ENCODE measurements at regions not wholly inside any gene's neighbourhood (a gene's known extent, or its start where the extent isn't known, plus 50 kb on each side); places are given as distances from the start of the nearest gene placed in this dataset.

DNA sequence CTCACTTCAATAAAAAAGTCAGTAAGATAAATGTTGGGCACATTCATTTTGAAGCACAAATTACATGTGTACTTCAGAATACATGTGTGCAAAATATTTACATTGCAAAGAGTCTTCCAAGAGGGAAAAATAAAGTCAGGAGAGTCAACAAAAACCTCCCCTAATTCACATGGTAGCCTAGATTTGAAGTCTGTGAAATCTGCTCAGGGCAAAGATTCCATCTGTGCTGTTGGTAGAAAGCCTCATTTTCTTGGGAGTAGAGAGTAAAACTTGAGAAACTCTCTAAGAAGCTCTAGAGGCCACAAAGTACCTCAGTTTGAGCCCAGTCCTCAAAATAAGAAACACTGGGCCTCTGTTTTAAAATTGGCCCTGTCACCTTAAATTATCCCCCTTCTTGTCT, 303.4 kb downstream of the RAB28 start:
- DNase-seq = no peak

GRCh38 chr4:13178621-13179020, 305.5 kb downstream of the RAB28 start:
- DNase-seq = no peak

- no peak for DNase-seq
Observed at GRCh38 chr4:13176741-13177142, 307.4 kb downstream of the RAB28 start.

- DNase-seq = no peak
Observed at GRCh38 chr4:13174926-13175325, 309.2 kb downstream of the RAB28 start.

DNA sequence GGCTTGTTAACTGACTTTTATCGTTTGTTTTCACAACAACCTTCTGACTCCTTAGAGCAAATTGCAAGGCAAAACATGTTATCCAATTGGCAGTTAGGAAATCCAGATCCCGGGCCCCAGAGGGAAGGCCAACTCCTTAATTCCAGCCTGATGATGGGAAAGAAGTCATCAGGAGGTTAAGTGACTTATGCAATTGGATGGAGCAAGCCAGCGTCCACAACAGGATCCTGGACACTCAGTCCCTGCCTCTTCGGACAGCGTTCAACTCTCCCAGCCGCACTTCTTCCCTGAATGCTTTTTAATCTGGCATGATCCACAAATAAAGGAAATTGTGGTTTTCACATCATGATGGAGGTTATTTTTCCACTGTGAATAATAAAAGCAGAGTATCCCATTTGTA, 310.1 kb downstream of the RAB28 start:
- DNase-seq = no peak

DNA sequence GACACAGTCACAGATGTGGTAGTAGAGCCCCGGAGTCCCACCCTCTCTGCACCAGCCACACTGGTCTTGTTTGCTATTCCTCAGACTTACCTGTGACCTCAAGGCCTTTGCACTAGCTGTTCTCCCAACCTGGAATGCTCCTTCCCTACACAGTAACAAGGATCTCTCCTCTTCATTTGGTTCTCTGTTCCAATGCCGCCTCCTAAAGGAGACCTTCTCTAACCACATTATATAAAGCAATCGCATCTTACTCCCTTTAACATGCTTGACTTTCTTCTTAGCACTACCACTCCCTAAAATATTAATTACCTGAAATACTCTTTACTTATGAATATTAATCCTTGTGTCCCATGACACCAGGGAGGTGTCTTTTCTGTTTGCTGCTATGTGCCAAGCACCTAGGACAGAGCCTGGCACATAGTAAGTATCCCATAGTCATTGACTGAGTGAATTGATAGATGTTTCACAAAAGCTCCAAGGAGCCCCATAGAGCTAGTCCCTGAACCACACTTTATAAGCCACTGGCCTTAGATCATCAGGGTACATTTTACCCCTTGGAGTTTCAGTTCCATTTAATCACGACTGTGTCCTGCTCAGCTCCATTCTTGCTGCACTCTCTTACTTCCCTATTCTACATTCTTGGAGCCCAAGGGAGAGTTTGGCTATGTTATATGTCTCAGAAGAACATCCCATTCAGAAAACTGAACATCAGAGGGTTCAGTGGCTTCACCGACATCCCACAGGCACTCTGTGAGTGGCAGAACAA, 312.7 kb downstream of the RAB28 start:
- DNase-seq = no peak

GRCh38 chr4:13169731-13170525, 314.2 kb downstream of the RAB28 start:
- DNase-seq = no peak

GRCh38 chr4:13168326-13168725, 315.8 kb downstream of the RAB28 start:
- DNase-seq = no peak

GRCh38 chr4:13166214-13166613, 317.9 kb downstream of the RAB28 start:
- no peak for DNase-seq

DNA sequence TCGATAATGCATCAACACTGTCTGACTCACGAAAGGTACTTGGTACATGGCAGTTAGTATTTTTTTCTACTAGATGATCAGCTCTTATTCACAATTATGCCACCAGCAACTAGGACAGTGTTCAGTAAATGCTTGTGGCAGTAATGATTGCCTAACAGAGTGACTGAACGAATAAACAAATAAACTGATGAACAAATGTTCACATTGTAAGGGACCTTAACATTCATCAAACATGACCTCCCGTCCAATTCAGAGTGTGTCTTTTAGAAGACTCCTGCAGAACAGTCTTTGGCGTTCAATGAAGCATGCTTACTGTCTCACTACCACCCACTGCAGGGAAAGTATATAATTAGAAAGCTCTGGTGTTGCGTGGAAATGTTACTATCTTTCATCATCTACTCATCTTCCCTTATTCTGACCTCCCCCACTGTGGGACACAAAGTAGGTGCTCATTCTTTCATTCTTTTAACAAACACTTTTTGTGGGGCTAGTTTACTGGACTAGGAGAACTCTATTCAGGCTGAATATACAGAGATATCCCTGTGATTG, 319.3 kb downstream of the RAB28 start:
- no peak for DNase-seq

DNA sequence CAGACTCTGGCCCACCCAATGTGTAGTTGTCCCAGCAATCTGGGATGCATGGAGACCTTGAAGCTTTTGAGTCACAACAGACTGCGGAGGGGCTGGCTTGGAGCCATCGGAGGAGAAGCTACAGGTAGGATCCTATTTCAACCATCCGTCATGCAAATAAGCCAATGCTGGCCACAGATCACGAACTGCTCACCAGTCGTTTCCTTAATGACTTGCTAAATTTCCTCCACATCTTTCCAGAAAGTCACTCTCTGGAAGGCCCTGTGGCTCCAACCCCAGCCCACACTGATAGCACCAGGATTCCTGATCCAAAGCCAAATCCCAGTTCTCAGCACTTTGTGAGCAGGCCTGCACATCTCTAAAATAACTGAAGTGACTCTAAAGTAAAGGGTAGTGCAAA, 321.3 kb downstream of the RAB28 start:
- no peak for DNase-seq

GRCh38 chr4:13160920-13161319, 323.2 kb downstream of the RAB28 start:
- DNase-seq = no peak

GRCh38 chr4:13159041-13159620, 325.0 kb downstream of the RAB28 start:
- no peak for DNase-seq

DNA sequence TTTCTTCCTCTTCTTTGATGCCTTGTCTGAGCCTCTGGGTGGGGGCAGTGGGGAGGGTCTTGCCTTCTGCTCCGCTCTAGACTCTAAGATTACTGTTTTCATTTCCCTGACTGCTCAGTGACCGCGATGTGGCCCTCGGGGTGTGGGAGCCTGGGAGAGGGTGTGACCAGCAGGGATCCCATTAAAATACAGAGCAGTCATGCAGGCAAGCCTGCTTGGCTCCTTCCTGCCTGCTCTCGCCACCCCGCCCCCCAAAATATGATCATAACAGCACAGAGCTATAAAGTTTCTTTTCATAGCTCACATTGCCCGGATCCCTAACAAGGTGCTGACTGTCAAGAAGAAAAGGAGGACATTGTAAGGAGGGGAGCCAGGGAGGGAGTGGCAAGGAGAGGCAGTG, 332.9 kb downstream of the RAB28 start:
- no peak for DNase-seq

DNA sequence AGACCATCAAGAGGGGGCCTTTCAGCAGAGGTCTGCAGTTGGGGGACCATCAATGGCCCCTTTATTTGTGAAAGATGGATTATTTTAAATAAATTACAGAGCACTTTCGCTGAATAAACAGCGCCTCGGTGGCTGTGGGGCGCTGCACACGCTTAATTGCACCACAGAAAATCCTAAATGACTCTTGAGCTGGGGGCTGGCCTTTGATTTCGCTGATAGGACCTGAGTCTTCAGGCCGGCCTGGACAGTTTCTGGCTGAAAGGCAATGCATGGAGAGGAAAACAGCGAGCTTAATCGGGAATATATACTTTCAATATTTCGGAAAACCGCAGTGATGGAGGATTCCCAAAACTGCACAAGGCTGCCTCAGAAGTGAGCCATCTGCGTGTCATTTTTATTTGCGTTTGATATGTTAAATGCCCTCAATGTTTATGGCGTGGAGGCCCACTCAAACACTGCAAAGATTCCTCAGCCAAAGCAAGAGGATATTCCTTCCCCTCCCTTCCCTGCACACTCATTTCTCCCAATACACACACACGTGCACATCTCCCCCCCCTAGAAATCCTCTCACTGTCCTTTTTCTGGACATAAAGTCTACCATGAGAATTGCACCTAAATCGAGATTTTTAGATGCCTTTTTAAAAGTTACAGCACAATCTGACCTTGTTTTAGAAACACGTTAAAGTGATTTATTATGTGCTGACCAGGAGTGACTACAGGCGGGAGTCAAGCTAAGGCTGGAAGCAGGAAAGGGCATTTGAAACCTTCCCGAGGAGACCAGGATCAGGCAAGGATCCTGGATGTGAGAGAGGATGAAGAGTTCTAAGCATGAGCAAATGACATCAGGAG, 340.7 kb downstream of the RAB28 start:
- no peak for DNase-seq

- no peak for DNase-seq
Observed at GRCh38 chr4:13142726-13143125, 341.4 kb downstream of the RAB28 start.

- DNase-seq = no peak
Observed at GRCh38 chr4:13142191-13142590, 341.9 kb downstream of the RAB28 start.

GRCh38 chr4:13137390-13137789, 346.8 kb downstream of the RAB28 start:
- DNase-seq = no peak

DNA sequence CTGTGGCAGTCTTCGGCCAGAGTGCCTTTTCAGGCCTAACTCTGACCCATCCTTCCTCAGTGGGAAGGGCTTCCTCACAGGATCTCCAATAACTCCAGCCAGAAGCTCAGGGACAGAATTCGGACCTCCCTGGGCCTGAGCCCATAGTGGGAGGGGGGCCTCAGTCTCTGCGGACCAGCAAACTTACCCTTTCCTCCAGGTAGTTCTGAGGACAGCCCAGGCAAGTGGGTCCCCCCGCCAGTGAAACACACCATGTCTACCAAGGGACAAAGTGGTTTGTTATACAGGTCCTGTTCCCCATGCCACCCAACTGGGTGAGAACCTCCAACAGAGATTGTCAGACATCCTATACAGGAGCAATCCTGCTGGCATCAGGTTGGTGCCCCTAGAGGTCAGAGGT, 350.4 kb downstream of the RAB28 start:
- DNase-seq = no peak

DNA sequence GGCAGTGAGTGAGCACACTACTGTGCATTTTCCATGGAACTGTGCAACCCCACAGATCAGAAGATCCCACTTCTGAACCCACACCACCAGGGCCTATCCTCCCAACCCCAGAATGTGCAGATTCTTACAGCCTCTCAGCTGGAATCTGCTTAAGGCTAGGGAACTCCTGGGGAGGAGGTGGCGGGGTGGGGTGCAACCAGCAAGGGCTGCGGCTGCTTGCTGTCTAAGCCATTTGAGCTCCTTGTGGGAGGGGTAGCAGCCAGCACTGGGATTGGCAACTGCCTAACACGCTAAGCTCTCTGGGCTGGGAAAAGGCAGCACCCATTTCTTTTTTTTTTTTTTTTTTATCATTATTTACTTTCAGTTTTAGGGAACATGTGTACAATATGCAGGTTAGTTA, 353.3 kb downstream of the RAB28 start:
- no peak for DNase-seq

DNA sequence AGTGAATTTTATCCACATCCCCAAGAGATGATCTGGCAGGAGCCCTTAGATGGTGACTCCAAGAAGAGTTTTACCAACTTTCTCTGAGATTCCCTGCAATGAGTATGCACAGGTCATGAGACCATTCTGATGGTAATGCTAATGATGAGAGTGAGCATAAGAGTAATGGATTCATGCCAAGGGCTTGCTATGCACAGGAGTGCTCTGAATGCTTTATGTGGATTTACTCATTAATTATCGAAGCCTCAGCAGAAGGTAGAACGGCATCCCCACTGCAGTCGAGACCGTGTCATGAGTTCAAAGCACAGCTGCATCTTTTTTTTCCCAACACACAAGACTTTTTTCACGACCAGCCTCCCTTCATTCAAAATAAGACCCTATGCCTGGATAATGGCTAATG, 355.0 kb downstream of the RAB28 start:
- no peak for DNase-seq

DNA sequence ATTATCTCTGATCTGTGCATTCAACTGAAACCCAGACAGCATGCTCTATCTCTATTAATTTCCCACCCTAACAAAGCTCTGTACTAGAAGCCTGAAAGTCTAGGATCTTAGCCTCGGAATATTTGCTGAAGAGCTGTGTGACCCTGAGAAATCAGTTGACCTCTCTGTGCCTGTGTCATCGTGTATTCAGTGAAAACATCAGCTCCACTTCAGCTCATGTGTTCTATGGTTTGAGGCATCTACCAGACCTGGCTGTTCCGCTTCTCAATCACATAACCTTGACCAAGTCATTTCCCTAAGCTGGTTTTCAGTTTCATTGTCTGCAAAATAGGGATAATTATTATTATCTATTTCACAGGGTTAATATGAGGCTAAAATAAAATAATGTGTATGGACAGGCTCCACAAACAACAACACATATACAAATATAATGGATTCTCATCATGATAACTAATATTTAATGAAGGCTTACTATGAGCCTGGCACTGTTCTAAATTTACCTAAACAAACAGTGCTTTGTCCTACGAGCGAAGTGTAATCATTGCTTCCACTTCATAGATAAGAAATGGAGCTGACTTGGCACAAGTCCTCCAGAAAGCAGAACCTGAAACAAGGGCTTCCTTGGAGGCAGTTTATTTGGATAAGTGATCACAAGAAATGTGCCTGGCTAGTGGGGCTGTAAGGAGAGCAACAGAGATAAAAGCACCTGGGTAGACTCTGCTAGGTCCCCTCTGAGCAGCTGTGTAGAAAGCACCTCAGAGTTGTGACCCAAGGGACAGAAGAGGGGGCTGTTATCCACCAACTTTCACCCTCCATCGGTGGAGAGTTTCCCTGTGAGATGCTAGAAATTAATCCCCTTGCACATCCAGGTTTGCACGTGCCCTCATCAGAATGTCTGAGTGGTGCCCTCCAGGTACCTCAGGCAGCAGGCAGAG, 356.9 kb downstream of the RAB28 start:
- DNase-seq = peak; percentile 21 to 50
